ENCODE measurements at regions not wholly inside any gene's neighbourhood (a gene's known extent, or its start where the extent isn't known, plus 50 kb on each side); places are given as distances from the start of the nearest gene placed in this dataset.

- intact Hi-C loops (cut with DNase I), result no loop called here
- no peak for DNase-seq (ENCODE audit: low spot score)
Measured at GRCh38 chr1:22217811-22218460, 75.0 kb upstream of the WNT4 start.

GRCh38 chr1:22218618-22219250 is 75.8 kb upstream of the WNT4 start:
- intact Hi-C loops (cut with DNase I), result no loop called here
- DNase-seq (ENCODE audit: low spot score), result no peak

More at GRCh38 chr1:22217811-22218460, 75.0 kb upstream of the WNT4 start:
- no peak for ATAC-seq

GRCh38 chr1:22221233-22221780 is 78.4 kb upstream of the WNT4 start:
- intact Hi-C loops (cut with DNase I), result no loop called here
- ATAC-seq, result no peak
- no peak for DNase-seq (ENCODE audit: low spot score)

More at GRCh38 chr1:22218618-22219250, 75.8 kb upstream of the WNT4 start:
- ATAC-seq, result no peak

- intact Hi-C loops (cut with DNase I), result no loop called here
- ATAC-seq (no peak), DNase-seq (ENCODE audit: low spot score) (no peak)
Measured at GRCh38 chr1:22222723-22223122, 79.8 kb upstream of the WNT4 start.

GRCh38 chr1:22223176-22223575 is 80.3 kb upstream of the WNT4 start:
- ATAC-seq, result no peak
- no peak for DNase-seq (ENCODE audit: low spot score)
- intact Hi-C loops (cut with DNase I), result no loop called here

- intact Hi-C loops (cut with DNase I), result no loop called here
- no peak for DNase-seq (ENCODE audit: low spot score)
- ATAC-seq, result no peak
Measured at GRCh38 chr1:22224091-22224490, 81.2 kb upstream of the WNT4 start.

GRCh38 chr1:22224631-22225030 is 81.7 kb upstream of the WNT4 start:
- intact Hi-C loops (cut with DNase I), result no loop called here
- ATAC-seq (no peak), DNase-seq (ENCODE audit: low spot score) (no peak)

- no peak for ATAC-seq
- DNase-seq (ENCODE audit: low spot score), result no peak
- intact Hi-C loops (cut with DNase I), result no loop called here
Measured at GRCh38 chr1:22225858-22226589, 83.1 kb upstream of the WNT4 start.

GRCh38 chr1:22228074-22228473 is 85.2 kb upstream of the WNT4 start:
- intact Hi-C loops (cut with DNase I), result no loop called here
- no peak for ATAC-seq
- no peak for DNase-seq (ENCODE audit: low spot score)

GRCh38 chr1:22228505-22228911 is 85.6 kb upstream of the WNT4 start:
- intact Hi-C loops (cut with DNase I), result no loop called here
- ATAC-seq (no peak), DNase-seq (ENCODE audit: low spot score) (no peak)

- DNase-seq (ENCODE audit: low spot score), result no peak
- intact Hi-C loops (cut with DNase I), result no loop called here
- no peak for ATAC-seq
Measured at GRCh38 chr1:22229379-22229778, 86.5 kb upstream of the WNT4 start.

- DNase-seq (ENCODE audit: low spot score), result no peak
- intact Hi-C loops (cut with DNase I), result no loop called here
- ATAC-seq, result no peak
Measured at GRCh38 chr1:22231068-22231593, 88.2 kb upstream of the WNT4 start.

GRCh38 chr1:22231995-22232690 is 89.2 kb upstream of the WNT4 start:
- ATAC-seq (no peak), DNase-seq (ENCODE audit: low spot score) (no peak)
- intact Hi-C loops (cut with DNase I), result no loop called here

- DNase-seq (ENCODE audit: low spot score), result no peak
- ATAC-seq, result no peak
- intact Hi-C loops (cut with DNase I), result no loop called here
Measured at GRCh38 chr1:22233222-22233621, 90.3 kb upstream of the WNT4 start.

- ATAC-seq, result no peak
- no peak for DNase-seq (ENCODE audit: low spot score)
- intact Hi-C loops (cut with DNase I), result no loop called here
Measured at GRCh38 chr1:22234476-22235030, 91.7 kb upstream of the WNT4 start.

- intact Hi-C loops (cut with DNase I), result no loop called here
- ATAC-seq (no peak), DNase-seq (ENCODE audit: low spot score) (no peak)
Measured at GRCh38 chr1:22236166-22236565, 93.3 kb upstream of the WNT4 start.

- ATAC-seq (no peak), DNase-seq (ENCODE audit: low spot score) (no peak)
- intact Hi-C loops (cut with DNase I), result no loop called here
Measured at GRCh38 chr1:22236900-22237299, 94.0 kb upstream of the WNT4 start.

GRCh38 chr1:22237433-22238093 is 94.7 kb upstream of the WNT4 start:
- ATAC-seq, result no peak
- DNase-seq (ENCODE audit: low spot score), result no peak
- intact Hi-C loops (cut with DNase I), result no loop called here
